GM19372 (cell line): ENCODE measurements at regions not wholly inside any gene's neighbourhood (a gene's known extent, or its start where the extent isn't known, plus 50 kb on each side); places are given as distances from the start of the nearest gene placed in this dataset.
A peak's percentile ranks its signal among the peaks of the same experiment; 100 is the strongest.

Source experiments
- ATAC-seq: cut with Tn5 transposase; IDR thresholded peaks from one replicate; pipeline ENCODE4 v1.9.1; 2021; ENCODE audit warnings: mild to moderate bottlenecking, low read depth, moderate library complexity; ENCODE audit not compliant: unreplicated experiment

DNA sequence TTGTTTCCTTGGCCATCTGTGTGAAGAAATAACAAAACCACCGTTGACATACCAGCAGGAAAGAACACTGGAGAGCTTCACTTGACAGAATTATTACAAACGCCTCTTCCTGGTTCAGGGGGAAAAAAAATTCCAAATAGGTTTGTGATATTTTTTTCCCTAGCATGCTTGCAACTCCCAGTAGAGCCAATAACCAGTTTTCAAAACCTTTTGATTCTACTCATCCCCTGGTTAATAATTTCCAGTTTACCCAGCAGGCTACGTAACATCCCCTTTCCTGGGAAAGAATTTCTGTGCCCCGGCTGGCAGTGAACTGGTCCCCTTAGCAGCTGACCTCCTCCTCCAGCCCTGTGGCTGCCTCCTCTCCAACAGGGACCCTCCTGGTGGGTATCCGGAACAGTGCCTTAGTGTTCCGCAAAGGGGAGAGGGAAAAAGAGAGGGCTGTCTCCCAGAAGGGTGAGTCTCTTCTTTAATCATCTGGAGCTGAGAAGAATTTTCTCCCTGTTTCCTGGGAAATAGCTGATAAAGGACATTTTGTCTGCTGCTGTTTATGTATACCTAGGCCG lies 72.8 kb upstream of the BOD1 start:
- no peak for ATAC-seq

DNA sequence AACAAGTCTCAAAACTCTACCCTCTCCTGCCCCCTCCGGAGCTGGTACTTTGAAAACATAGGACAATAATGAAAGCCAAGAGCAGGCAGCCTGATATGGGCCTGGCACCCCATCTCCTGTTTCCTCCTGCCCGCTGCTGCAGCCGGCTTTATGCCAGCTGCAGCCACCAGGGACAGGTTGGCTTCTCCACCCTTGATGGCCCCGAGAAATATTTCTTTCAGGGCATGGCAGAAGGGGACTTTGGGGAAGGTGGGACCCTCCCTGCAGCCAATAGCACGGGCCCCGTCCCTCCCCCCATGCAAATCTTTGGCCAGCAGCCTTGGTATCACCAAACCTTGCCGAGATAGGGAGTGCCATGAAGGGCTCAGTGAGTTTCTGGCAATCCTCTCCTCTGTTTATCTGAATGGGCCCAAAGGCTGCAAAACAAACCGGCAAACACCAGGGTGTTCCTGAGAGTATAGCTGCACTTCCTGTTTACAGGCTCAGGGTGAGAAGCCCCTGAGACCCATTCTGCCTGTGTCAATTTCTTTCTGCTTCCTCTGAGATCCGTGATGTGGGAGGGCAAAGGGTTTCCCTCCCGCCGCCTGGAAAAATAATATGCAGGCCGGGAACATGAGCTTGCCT lies 73.4 kb upstream of the BOD1 start:
- peak; percentile 55 for ATAC-seq

DNA sequence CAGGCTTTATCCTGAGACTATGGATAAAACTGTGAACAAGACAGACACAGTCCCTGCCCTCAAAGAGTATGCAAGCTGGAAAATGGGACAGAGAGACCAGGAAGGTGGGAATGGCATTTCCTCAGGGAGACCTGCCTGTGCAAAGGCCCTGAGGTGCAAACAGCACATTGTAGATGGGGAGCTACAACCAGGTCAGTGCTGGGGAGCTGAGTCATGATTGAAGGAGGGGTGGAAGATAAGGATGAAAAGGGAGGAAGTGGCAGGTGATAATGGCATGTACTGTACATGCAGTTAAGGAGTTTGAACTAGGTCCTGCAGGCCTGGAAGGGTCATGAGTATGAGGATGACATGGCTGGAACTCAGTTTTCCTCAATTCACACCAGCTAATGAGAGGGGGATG lies 75.5 kb upstream of the BOD1 start:
- ATAC-seq = no peak

DNA sequence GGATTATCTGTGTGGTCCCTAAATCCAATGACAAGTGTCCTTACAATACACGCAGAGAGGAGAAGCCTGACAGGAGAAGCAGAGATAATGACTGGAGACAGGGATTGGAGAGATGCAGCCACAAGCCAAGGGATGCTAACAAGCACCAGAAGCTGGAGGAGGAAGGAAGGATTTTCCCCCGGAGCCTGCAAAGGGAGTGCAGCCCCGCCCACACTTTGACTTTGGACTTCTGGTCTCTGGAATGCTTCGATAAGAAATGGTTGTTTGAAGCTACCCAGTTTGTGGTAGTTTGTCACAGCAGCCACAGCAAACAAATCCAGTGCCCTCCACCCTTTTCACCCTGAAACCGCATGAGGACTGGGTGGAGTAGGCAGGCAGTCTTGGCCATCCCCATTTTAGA lies 77.2 kb upstream of the BOD1 start:
- ATAC-seq = no peak

DNA sequence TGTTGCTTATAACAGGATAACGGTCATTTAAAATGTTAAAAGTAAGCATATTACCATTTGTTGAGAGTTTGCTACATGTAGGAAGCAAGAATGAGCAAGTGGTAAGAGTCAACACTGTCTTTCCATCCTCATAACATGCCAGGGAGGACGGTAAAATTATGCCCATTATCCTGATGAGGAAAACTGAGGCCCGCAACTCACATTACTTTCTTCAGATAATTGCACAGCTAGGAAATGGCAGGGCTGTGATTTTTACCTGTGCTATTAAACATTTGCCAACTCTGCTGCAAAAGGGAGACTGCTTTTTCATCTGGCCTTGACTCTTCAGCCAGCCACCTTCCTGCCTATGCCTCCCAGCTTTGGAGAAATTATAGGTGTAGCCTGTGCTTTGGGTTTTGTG lies 79.8 kb upstream of the BOD1 start:
- ATAC-seq = no peak

DNA sequence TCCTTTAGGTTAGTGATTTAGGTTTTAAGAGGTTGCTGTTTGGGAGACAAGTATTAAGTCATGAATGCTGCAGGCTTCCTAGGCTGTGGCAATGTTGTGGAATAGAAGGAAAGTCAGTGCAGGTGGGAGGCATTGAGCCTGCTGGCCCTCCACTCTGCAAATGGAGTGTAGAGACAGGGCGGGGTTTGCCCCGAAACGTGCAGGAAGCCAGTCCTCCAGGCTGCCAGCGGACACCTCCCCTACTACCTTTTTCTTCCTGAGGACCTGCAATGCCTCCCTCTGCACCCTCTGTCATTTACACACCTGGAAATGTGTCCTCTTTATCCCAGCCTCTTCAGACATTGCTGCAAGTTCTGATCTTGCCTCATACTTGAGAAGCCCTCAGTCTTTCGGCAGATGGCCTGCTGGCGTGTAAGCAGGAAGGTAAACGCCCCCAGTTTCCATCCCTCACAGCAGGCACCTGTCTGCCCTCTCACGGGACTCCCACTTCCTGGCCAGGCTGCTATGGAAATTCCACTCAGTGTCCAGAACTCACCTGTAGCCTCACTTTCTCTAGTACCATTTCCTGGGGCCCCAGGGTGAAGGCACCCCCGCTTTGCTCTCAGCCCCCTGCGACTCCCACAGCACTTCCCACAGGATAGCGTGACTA lies 81.6 kb upstream of the BOD1 start:
- no peak for ATAC-seq

DNA sequence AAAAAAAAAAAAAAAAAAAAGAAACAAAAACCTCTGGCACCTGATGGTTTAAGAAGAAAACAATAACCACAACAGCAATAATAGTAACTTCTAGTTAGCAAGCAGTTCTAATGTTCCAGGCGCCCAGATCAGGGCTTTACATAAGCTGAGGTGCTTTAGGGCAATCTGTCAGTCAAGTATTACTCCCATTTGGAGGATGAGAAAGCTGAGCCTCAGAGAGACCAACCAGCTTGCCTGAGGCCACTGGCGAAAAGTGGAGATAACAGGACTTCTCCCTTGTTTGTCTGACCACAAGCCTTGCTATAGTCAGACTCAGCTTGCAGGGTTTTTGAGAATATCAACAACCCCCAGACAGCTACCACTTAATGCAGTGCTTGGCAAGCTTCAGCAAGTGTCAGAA lies 83.5 kb upstream of the BOD1 start:
- no peak for ATAC-seq

DNA sequence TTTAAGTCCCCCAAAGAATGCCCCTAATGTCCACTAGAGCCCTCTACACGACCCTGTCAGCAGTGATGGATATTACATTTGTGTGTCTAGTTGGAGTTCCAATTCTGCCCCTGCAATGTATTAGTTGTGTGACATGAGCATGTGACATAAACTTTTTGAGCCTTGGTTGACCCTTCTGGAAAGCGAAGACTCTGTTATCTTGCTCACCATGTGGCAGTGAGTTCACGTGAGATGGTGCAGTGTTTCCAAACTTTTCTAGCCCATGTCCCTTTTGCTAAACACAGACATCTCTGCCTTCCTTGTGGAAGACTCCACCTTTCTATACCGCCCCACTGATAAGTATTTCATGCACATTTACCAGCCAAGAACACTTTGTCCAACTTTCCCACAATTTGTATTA lies 87.0 kb upstream of the BOD1 start:
- ATAC-seq = no peak

DNA sequence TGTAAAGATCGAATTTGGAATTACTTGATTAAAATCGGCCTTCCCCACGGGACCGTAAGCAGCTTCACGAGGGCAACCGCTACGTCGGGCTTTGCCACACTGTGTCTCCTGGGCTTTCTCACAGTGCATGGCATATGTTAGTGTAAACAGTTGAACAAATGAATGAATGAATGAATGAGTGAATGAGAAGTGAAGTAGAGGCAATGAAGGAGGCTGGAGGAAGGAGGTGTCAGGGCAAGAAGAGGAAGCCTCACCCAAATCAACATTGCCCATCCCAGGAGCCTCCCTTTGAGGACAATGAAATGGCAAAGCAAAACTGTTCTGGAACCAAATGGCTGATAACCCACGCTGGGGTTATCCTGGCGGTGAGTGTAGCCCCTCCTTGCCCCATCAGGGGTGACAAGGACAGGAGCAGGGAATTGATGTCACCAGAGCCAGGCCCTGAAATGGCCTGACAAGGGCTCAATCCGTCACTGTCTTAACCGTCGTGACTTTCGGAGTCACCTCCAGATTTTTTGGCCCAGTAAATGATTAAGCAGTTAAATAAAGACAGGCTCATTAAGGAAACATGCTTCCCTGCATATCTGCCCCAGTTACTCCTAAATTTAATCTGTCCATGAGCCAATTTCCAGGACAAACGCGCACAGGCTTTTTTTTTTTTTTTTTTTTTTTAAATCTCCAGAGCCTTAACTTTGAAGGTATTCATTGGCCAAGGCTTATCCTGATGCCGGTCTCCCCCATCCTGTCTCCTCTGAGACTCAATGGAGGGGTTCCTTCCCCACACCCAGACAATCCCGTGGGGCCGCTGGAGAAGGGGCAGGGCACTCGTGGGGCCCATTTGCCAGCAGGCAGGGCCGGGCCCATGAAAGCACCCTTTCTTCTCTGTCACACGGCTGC lies 88.4 kb upstream of the BOD1 start:
- no peak for ATAC-seq

DNA sequence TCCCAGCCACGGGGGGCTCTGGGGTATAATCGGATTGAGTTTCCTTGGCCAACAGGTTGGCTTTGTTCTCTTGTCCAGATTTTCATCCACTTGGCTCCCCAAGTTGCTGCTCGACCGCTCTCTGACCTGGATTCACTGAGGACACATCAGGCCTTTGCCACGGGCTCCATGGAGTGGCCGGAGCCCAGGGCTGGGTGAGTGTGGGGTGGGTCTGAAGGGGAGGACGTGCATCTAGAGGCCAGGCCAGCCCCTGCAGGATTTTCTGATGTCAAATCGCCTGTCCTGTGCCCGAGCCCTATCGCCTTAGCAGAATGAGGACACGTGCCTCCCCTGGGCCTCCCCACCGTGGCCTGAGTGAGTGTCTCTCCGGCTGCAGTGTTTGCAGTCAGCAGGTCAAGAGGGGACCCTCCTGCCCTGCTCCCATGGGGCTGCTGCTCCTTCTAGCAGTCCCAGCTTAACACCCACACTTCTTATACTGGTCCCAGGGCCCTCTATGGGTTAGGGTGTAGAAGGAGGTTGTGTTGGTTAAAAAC lies 89.1 kb upstream of the BOD1 start:
- ATAC-seq = no peak

DNA sequence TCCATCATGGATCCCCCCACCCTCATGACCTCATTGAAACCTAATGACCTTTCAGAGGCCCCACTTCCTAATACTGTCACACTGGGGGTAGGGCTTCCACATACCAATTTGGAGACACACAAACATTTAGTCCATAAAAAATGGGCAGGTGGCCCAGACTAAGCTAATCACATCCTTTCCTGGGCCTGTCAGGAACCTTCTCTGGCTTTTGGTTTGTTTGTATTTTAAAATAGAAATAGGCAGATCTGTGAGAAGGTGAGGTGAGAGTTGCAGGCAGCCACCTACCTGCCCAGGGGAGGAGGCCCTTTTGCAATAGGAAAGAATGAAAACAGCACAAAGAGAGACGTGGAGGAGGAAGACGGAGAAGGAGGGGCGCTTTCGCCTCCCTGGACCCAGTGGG lies 90.2 kb upstream of the BOD1 start:
- ATAC-seq = no peak

DNA sequence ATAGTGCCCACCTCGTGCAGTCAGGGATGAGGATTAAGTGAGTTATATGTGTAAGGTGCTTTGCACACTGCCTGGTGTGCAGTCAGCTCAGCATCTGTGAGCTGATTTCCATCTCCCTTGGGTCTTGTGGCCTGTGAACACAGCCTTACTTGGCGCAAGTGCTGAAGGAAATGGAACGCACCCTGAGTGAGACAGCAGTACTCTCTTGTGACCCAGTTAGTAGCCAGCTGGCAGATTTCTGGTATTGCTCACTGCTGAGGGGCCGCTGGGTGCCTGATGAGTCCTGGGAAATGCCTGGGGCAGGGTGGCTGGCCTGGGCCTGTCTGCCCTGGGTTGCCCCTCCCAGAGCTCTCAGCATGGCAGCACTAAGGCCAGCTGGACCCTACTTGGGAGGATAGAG lies 90.9 kb upstream of the BOD1 start:
- peak; percentile 71 for ATAC-seq

DNA sequence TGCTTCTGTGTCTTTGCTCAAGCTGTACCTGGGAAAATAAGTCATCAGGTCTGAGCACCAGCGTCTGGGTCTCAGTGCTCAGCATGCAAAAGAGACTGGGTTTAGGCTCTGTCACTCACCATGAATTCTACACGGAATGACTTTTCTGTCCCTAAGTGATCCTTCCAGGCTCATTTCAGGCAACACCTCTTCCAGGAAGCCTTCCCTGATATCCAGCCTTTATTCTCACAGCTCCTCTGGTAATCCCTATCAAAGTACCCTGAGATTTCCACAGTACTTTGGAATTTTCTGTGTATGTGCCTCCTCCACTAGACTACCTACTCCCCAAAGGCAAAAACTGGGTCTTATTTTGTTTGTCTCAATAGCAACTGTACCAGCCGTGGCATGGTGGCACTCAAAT lies 92.7 kb upstream of the BOD1 start:
- no peak for ATAC-seq

DNA sequence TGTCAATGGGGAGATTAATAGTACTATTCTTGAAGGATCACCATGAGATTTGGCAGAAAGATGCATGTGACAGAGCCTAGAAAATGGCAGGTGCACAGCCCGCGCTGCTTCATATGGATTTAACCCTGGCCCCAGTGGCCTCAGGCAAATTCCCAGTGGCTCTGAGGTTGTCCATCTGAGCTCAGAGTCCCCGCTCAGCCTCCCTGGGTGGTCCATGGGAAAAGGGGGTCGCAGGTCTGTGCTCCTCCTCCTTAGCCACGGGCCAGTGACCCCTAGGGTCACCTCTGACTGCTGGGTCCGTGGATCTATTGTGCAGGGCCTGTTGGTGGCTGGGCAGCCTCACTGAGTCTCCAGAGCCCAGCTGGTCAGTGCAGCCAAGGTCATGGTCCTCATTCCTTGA lies 93.3 kb upstream of the BOD1 start:
- no peak for ATAC-seq

DNA sequence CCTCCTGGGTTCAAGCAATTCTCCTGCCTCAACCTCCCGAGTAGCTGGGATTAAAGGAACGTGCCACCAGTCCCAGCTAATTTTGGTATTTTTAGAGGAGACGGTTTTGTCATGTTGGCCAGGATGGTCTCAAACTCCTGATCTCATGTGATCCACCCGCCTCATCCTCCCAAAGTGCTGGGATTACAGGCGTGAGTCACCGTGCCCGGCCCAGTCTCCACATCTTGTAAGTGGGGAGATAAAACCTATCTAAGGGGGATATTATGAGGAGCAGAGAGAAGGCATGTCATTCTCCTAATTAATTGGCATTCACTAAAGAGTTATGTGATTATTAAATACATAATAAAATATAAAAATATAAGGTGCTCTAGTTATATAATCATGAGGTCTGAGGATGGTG lies 94.1 kb upstream of the BOD1 start:
- no peak for ATAC-seq

DNA sequence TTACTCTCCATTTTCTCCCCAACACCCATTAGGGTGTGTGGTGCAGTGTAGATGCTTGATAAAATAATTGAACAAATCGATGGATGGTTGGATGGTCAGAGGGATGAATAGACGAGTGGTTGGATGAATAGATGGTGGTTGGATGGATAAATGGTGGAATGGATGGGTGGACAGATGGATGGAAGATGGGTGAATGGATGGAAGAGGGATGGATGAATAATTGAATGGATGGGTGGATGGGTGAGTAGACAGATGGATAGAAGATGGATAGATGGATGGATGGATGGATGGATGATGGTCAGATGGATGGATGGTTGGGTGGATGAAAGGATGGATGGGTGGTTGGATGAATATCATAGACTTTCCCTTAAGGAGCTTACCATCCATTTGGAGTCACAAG lies 95.0 kb upstream of the BOD1 start:
- ATAC-seq = no peak

DNA sequence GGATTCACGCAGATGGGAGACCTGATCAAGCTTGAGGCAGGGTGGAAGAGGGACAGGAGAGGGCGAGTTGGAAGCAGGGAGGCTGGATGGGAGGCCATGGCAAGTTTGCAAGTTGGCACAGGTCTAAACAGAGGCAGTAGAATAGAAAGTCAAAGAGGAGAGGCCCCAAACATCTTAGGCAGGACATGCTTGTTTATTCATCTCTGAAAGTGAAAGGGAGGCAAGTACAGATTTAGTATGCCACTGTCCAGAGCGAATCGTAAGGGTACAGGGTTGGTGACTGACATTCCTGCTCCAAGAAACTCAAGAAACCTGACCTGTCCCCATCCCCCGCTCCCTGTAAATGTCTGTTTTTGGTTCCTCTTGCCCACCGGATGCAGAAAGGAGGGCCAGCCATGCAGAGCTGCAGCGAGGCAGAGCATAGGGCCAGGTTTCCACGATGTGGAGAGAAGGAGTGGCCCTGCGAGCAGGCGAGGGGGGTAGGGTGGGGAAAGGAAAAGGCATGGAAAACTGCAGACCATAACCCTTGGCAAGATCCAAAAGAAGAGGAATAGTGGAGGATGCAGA lies 96.2 kb upstream of the BOD1 start:
- ATAC-seq = no peak

DNA sequence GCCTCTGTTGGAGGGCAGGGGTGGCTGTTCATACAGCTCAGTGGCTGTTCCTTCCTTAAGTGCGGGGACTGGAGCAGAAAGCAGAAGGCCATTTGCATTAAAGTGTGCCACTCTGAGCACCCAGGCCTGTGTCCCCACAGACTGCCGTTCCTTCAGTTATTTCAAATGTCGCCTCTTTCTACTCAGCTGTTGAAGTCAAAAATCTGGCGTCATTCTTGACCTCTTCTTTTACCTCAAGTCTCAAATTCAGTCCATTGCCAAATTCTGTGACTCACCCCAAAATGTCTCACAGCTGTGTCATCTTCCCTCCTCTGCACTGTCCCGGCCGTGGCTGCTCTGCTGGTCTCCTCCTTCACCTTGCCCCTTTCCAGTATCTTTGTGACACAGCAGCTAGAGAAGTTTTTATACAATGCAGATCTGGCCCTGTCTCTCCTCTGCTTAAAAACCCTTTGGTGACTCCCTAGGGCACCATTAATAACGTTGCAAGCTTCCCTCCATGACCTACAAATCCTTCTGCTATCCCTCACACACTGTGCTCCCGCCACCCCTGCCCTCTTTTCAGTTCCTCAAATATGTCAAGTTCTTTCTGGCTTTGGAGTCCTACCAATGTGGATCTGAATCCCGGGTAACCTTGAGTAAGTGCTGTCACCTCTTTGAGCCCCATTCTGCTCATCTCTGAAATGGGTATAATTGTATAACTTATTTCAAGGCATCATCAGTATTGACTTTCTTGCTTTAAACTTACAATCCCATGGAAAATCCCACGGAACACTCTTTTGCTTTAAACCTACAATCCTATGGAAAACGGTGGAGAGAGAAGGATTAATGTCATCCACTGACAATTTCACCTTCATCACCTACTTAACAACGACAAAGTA lies 98.3 kb upstream of the BOD1 start:
- ATAC-seq = no peak

DNA sequence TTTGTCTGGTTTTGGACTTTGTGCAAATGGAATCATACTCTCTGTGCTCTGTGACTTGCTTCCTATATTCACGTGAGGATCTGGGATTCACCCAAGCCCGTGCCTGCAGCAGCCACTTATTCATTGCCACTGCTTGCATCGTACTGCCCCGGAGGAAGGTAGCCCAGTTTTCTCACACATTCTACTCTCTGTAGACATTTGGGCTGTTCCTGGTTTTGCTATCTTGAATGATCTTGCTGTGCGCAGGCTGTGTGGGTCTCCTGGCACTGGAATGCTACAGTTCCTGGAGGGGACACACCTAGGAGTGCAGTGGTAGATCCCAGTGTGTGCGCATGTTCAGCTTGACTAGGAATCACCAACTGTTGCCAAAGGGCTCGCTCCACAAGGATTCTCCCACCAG lies 99.2 kb upstream of the BOD1 start:
- no peak for ATAC-seq
